ENCODE measurements at regions not wholly inside any gene's neighbourhood (a gene's known extent, or its start where the extent isn't known, plus 50 kb on each side); places are given as distances from the start of the nearest gene placed in this dataset.

DNA sequence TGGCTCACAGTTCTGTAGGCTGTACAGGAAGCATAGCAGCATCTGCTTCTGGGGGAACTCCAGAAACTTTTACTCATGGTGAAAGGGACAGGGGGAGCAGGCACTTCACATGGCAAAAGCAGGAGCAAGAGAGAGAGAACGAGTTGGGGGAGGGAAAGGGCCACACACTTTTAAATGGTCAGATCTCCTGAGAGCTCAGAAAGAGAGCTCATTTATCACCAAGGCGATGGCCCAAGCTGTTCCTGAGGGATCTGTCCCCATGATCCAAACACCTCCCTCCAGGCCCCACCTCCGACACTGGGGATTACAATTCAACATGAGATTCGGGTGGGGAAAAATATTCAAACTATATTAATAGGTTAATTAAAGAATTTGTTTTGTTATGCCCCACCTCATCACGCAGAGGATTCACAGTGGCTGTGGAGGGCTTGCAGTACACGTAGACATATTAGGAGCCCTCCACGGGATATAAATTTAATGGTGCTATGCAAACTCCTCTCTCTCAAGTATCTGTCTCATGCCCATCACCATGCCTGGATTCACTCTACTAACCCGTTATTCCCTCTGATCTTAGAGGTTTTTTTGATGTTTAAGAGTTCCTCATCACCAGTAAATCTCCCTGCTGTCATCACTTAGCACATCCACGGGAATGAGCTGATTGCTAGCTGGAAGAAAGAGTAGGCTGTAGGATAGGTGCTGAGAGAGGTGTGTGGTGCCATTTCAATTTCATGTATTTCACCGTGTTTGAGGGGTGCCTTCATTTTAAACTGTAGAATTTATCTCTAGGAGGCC lies 84.5 kb upstream of the ARHGAP28 start:
- DNase-seq (ENCODE audit: extremely low read depth, low read depth), result no peak

DNA sequence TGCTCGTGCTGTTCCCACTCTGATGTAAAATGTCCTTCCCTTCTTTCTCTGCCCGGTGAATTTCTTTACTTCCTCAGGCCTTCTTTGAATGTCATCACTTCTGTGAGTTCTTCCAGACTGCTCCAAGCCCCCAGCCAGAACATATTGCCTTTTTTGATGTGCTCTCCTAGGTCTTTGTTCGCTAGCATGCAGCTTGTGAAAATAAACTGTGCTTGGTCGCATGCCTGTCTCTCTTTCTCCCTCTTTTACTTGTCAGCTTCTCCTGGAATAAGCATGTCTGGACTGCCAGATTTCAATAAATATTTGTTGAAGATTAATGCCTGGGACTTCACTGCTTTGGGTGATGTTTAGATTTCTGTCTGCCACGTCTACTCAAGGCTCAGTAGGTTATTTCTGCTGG lies 82.7 kb upstream of the ARHGAP28 start:
- DNase-seq (ENCODE audit: extremely low read depth, low read depth), result no peak

DNA sequence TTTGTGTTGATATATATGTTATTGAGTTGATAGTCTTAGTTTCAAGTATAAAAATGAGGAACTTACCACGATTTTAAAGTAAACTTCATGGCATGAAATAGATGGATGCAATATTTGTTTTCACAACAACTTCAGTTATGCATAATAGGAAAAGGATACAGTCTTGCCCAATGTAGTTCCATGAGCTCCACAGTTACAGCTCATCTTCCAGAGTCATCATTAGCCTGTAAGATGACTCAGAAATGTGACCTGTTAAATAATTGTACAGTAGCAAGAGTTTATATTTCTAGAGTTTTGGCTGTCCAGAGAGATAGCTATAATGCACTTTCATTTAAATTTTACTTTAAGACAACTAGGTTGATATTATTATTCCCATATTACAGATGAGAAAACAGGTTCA lies 80.9 kb upstream of the ARHGAP28 start:
- no peak for DNase-seq (ENCODE audit: extremely low read depth, low read depth)

DNA sequence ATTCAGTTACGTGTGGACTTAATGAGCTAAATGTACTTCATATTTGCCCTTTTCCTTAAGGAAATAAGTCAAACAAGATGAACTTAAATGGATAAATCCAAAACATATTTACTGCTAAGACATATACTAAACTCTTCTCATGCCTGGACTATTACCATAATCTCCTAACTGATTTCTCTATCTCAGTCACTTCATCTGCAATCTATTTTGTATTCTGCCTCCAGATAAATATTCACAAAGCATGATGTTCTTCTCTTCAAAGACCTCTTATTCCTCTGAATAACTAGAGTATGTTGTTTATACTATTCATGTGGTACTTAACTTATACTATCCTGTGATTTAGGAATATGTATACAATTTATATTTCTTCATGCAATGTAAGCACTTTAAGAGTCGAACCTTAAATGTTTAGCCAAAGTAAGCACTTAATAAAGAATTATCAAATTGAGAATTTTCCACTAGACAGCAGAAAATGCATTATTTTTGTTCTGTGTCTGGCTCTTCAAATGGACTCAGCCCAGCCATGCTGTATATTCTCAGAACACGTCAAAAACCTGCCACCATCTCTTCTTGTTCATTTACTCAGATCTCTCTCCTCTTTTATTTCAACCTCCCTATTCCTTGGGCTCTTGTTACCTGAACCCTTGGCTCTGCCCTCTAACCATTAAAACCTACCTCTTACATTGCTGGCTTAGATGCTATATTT lies 79.9 kb upstream of the ARHGAP28 start:
- no peak for DNase-seq (ENCODE audit: extremely low read depth, low read depth)

GRCh38 chr18:6650127-6650507 lies 79.4 kb upstream of the ARHGAP28 start:
- DNase-seq (ENCODE audit: extremely low read depth, low read depth), result no peak

DNA sequence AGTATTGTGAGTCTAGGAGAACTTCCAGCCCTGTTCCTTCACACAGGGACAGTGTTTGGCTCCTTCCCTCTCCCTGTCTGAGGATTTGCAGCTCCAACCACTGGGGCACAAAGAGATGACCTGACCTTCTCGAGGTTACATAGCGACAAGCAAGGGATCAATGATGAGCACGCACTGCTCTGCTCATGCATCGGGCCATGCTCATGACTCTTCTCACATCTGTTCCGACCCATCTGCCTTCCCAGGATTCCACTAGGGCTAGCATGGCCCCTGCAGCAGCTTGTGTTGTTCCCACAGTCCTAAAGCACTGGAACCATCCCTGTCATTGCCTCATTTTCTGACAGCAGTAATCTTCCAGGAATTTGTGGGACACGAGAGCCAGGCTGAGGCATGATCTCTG lies 78.8 kb upstream of the ARHGAP28 start:
- DNase-seq (ENCODE audit: extremely low read depth, low read depth), result no peak

- DNase-seq (ENCODE audit: extremely low read depth, low read depth), result no peak
Observed at GRCh38 chr18:6652098-6652497, 77.4 kb upstream of the ARHGAP28 start.

GRCh38 chr18:6653880-6654279 lies 75.6 kb upstream of the ARHGAP28 start:
- DNase-seq (ENCODE audit: extremely low read depth, low read depth), result no peak

- no peak for DNase-seq (ENCODE audit: extremely low read depth, low read depth)
Observed at GRCh38 chr18:6659963-6660725, 69.4 kb upstream of the ARHGAP28 start.

GRCh38 chr18:6661692-6662415 lies 67.7 kb upstream of the ARHGAP28 start:
- no peak for DNase-seq (ENCODE audit: extremely low read depth, low read depth)

DNA sequence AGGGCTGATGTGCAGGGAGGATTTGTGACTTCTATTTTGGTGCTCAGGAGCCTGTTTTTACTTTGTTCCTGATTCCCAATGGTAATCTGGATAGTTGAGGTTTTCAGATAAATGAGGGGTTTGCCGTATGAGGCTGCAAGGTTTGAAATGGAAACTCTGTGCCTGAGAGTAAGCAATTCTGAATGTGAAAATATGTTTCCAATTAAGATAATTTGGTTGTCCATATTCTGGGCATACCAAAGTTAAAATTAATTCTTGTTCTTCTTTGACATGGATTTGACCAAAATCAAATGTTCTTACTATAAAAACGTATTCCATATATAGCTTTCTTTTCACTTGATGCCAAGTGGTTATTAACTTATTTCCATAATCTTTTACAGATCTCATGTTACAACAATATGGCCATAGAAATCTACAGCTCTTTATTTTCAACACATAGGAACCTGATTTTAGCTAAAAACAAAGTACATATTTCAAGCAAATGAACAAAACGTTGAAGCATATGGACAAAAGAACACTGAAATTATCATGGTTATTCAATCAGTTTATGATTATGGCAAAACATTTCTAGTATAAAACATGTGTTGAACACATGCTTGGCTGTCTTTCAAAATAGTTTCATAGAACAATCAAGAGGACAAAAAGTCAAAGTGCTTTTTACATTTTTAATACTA lies 63.4 kb upstream of the ARHGAP28 start:
- no peak for DNase-seq (ENCODE audit: extremely low read depth, low read depth)

DNA sequence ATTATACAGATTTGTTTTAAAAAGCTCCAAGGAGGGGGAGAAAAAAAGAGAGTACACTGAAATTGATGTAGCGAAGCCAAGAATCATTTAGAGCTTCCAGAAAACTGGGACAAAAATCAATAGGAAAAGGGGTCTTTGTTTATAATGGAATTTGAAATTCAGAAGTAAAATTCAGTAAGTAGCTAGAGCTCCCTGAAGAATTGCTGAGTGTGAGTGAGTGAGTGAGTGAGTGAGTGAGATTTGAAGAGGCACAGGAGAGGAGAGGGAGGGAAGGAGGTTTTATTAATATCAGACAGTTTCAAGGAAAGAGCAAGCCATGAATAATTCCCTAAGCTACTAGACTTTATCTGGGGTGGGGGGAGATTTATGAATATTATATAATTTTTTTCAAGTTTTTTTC lies 60.7 kb upstream of the ARHGAP28 start:
- no peak for DNase-seq (ENCODE audit: extremely low read depth, low read depth)

DNA sequence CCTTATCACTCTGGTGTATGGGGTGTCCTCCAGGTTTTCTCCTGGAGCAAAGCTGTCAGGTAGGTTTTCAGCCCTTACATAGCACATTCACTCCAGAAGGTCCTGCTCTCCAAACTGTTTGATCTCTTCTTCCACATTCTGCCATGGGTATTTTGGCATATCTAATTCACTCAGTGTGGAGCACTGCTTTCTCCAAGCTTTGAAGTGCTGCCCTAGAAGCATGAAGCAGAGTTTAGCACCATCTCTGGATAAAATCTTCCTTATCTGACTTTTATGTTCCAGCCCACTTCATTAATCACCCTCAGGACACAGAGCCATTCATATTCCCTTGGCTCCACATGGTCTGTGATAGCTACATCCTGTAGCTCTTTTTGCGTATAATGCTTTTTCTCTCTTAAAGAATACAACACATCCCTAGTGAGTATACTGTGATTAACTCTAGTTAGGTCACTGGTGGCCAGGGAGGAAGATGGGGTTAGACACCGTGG lies 56.7 kb upstream of the ARHGAP28 start:
- no peak for DNase-seq (ENCODE audit: extremely low read depth, low read depth)

DNA sequence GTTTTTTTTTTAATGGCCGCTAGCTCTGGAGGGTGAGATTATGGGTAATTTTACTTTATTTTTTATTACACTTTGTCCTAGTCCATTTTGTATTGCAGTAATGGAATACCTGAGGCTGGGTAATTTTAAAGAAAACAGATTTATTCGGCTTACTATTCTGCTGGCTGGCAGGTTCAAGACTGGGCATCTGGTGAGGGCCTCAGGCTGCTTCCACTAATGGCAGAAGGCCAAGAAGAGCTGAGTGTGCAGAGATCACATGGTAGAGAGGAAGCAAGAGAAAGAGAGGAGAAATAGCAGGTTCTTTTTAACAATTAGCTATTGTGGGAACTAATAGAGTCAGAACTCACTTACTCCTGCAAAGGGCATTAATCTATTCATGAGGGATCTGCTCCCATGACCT lies 52.4 kb upstream of the ARHGAP28 start:
- no peak for DNase-seq (ENCODE audit: extremely low read depth, low read depth)

DNA sequence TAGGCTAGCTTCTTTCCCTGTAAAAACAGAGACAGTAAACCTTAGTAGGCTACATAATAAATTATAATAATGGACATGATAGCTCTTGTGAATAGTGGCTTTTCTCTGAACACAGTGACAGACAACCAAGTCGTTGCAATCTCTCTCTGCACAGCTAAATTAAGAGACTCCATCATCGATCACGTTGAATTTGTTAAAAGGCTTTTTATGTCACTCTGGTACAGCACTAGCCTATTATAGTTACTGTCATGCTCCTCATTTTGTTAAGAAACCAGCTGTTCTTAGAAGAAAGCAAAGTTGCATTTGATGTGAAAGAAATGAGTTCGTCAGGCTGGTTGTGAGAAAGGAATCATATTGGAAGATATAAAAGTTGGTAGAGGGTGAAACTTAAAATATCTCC lies 50.3 kb upstream of the ARHGAP28 start:
- no peak for DNase-seq (ENCODE audit: extremely low read depth, low read depth)

Small RNA genes lying in the stretch of these regions (small RNA-seq; reads per million reads assigned to genes)
- 0.02 to 0.06 reads per million in 2 experiments for gene RN7SL282P

All from NCI-H460 (cell line).